Posterior vena cava (tissue), 2 donors: ENCODE measurements at regions not wholly inside any gene's neighbourhood (a gene's known extent, or its start where the extent isn't known, plus 50 kb on each side); places are given as distances from the start of the nearest gene placed in this dataset.

Experiments
- DNase-seq: peaks from one replicate; pipeline ENCODE4 v3.0.0-alpha.2; 2020; ENCODE audit warnings: low spot score
- intact Hi-C, 2 donors: fragments of 100-400 bp; cut with DNase I; formaldehyde crosslinking; loops; one replicate each; pipeline versions ENCODE4 v1.14.1 to v1.14.2; 2022 to 2023
- donor health status: DM: yes; HTN: yes; CAD: no.
- donor health status: DM: yes; HTN: yes; CAD: no.

GRCh38 chr4:134610956-134611355 lies 409.4 kb upstream of the PABPC4L start:
- no peak for DNase-seq
- intact Hi-C loops, result no loop called here

DNA sequence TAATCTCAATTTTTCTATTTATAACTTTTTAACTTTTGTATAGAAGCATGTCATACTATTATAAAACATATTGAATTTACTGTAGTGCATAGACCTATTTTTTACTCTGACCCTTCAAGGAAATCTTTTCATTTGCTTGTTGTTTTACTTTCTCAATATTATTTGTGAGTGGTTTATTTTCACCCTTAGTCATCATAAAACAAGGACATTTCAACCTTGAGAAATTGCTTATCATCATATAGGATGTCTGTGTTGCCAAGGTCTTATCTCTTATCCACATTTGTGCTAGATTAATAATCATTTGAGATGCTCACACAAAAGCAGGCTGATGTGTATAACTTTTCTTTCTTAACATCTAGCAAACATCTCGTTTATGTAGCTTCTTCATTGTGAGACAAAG lies 408.6 kb upstream of the PABPC4L start:
- intact Hi-C loops, result no loop called here
- DNase-seq, result no peak

GRCh38 chr4:134601706-134602105 lies 400.1 kb upstream of the PABPC4L start:
- intact Hi-C loops, result no loop called here
- DNase-seq, result no peak

- intact Hi-C loops, result no loop called here
- no peak for DNase-seq
Observed at GRCh38 chr4:134591326-134591725, 389.7 kb upstream of the PABPC4L start.

DNA sequence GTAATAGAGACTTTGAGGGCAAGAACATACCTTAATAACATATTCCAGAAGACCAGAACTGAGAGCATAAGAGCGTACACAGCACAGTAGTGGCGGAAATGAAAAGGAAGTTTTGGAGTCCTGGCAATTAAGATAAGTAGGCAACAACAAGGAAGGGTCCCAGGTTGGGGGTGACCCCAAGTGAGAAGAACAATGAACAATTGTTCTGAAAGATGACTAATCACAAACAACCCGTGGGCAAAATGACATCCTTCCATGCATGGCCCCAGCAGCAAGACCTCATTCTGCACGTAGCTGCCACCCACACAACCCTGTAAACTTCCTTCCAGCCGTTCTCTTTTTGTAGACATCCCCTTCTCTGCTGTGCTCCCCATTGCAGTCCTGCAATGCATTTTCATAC lies 384.4 kb upstream of the PABPC4L start:
- intact Hi-C loops, result no loop called here
- no peak for DNase-seq

DNA sequence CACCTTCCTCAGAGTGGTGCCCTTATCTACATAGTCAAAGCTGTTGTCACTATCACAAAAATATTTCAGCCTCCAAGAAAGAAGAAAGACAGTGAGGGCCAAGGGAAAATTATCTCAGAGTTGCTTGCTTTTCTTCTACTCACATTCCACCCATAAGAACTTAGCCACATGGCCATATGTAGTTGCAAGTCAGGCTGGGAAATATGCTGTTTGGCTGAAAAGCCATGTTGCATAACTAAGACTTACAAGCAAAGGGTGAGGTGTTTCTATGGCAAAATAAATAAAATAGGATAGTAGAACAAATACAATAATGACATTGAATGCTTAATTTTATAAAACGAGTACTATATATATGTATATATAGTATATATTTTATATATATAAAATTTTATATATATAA lies 365.9 kb upstream of the PABPC4L start:
- intact Hi-C loops, result loop anchor here in 1 of 2 donors (5.0 kb wide), 1 partner anchor 1705 kb away; no protein-coding TSS in a partner anchor
- DNase-seq, result no peak

GRCh38 chr4:134560728-134561127 lies 359.1 kb upstream of the PABPC4L start:
- intact Hi-C loops, result no loop called here
- DNase-seq, result no peak

GRCh38 chr4:134552063-134552462 lies 350.5 kb upstream of the PABPC4L start:
- no peak for DNase-seq
- intact Hi-C loops, result no loop called here

GRCh38 chr4:134551348-134551747 lies 349.8 kb upstream of the PABPC4L start:
- DNase-seq, result no peak
- intact Hi-C loops, result no loop called here

- intact Hi-C loops, result no loop called here
Observed at GRCh38 chr4:134548052-134548628, 346.6 kb upstream of the PABPC4L start.

GRCh38 chr4:134546279-134546678 lies 344.7 kb upstream of the PABPC4L start:
- intact Hi-C loops, result no loop called here
- no peak for DNase-seq

More at GRCh38 chr4:134548052-134548628, 346.6 kb upstream of the PABPC4L start:
- DNase-seq, result no peak

DNA sequence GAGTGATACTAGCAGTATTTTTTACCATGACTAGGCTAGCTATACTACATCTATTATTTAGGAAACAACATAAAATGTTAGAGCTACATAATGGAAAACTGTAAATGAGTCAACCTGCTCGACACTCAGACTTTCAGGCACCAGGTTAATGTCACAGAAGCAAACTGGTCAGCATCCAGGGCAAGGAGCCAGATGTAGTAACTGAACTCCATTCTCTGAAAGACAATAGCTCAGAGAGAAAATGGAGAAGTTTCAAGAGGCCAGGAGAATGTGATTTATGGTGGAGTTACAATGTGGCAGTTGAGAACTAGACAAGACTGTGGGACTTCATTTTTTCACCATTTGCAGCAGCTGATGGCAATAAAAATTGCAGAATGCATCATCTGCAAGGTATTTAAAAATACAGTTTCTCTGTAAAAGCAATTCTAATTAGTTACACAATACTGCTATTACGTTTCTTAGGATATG lies 342.7 kb upstream of the PABPC4L start:
- DNase-seq, result no peak
- intact Hi-C loops, result no loop called here

GRCh38 chr4:134540588-134540987 lies 339.0 kb upstream of the PABPC4L start:
- DNase-seq, result no peak
- intact Hi-C loops, result no loop called here

DNA sequence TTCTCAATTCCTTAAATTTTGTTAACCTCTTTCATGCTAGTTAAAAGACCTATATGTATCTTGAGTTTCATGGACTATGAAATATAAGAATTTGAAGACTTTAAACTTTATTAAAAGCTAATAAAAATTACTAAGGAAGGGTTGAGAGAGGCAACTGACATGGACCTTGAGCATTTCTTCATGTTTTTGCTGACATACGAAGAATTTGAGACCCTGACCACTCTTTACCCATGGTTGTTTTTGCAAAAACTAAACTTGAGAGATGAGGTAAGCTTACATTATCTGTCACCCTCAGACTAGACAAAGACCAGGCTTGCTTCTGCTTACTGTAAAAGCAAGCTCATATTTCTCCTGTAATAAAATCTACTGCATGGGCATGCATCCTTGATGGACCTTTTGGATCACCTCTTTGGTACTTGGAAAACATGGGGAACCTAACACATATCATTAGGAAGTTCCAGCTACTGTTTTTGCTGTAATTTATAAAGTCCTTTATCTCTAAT lies 338.2 kb upstream of the PABPC4L start:
- DNase-seq, result no peak
- intact Hi-C loops, result no loop called here

DNA sequence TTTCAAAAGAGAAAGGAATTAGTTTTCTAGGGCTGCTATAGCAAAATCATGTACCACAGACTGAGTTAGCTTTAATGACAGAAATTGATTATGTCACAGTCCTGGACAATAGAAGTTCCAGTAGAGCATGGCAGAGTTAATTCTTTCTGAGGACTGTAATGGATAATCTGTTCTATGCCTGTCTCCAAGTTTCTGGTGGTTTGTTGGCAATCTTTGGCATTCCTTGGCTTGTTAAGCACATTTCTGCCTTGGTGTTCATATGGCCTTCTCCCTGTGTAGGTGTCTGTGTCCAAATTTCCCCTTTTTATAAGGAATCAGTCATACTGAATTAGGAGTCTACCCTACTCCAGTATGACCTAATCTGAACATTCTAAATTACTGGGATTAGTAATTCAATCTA lies 336.1 kb upstream of the PABPC4L start:
- no peak for DNase-seq
- intact Hi-C loops, result no loop called here

DNA sequence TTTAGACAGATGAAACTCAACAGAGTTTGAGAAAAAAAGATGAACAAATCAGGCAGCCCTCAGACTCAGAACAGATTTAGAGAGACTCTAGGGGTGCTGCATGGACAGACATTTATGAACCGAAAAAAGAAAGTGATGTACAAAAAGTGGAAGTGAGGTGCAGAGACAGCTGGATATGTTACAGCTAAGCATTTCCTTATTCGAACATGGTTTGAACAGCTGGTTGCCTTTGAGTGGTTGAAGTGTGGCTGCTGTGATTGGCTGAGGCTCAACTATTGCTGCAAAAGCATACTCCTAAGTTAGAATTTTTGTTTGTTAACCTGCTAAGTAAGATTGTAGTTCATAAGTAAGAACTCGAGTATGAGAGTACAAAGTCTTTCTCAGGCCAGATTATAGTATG lies 331.5 kb upstream of the PABPC4L start:
- intact Hi-C loops, result no loop called here
- DNase-seq, result no peak

- intact Hi-C loops, result no loop called here
- no peak for DNase-seq
Observed at GRCh38 chr4:134531013-134531412, 329.4 kb upstream of the PABPC4L start.

GRCh38 chr4:134529629-134530028 lies 328.0 kb upstream of the PABPC4L start:
- DNase-seq, result no peak
- intact Hi-C loops, result no loop called here

DNA sequence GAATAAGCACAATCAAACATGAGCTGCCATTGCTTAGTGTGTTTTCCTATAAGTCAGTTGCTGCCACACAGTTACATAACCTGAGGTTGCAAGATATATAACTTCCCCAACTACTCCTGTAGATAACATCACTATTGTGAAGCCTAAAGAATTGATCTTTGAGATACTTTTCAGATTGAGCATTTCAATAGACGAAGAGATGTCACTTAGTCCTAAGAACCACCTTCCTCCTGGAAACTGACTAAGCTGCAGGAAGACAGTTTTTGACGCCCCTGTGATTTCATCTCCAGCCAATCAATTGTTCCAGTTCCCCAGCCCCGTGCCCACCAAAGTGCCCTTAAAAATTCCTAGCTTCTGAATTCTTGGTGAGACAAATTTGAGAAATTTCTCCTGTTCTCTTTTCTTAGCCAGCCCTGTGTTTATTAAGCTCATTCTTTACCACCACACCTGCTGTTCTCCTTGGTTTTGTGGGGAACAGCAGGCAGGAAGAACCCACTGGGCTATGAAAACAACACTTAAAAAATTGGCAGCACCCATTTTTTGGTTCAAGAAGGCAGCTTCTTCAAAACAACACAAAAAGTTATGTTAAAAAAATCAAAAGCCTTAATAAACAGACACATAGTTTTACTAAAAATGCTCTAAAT lies 317.1 kb upstream of the PABPC4L start:
- intact Hi-C loops, result no loop called here

GRCh38 chr4:134510544-134510943 lies 309.0 kb upstream of the PABPC4L start:
- intact Hi-C loops, result no loop called here
- DNase-seq, result no peak

More for the DNA sequence above, 317.1 kb upstream of the PABPC4L start:
- DNase-seq, result no peak

DNA sequence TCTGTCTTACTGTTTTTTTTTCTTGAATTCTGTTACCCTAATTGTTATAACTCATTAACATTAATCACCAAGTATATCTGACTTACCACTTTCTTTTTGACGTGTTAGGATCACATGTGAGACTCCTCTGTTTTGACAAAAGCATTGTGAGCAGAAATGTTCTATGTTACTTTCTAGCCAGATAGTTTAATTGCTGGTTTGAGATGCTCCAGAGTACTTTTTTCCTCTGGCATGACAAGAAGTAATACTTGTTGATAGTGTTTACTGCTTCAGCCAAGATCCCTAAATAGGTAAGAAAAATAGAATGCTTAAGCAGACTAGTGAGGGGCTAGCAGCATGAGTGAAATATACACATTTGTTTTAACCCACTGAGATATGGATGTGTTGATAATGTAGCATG lies 303.9 kb upstream of the PABPC4L start:
- DNase-seq, result no peak
- intact Hi-C loops, result no loop called here
